Upper lobe of right lung (tissue), 1 donor: ENCODE measurements at regions not wholly inside any gene's neighbourhood (a gene's known extent, or its start where the extent isn't known, plus 50 kb on each side); places are given as distances from the start of the nearest gene placed in this dataset.

Experiments used
- ATAC-seq: fragments of 200-7000 bp; cut with Tn5 transposase; one replicate; pipeline ENCODE4 v1.9.1; 2020; ENCODE audit warnings: mild to moderate bottlenecking, moderate library complexity
- DNase-seq: peaks from one replicate; pipeline ENCODE4 v3.0.0-alpha.2; 2020
- H3K27ac ChIP-seq: fragments of 200-600 bp; one replicate; pipeline ENCODE4 v1.8.0; 2022
- H3K27me3 ChIP-seq: fragments of 200-600 bp; one replicate; pipeline ENCODE4 v1.8.0; 2022; ENCODE audit warnings: mild to moderate bottlenecking
- H3K36me3 ChIP-seq: fragments of 200-600 bp; one replicate; pipeline ENCODE4 v1.8.0; 2022
- H3K4me1 ChIP-seq: fragments of 200-600 bp; one replicate; pipeline ENCODE4 v1.8.0; 2022
- H3K4me3 ChIP-seq: fragments of 200-600 bp; one replicate; pipeline ENCODE4 v1.8.0; 2022; ENCODE audit warnings: mild to moderate bottlenecking
- H3K9me3 ChIP-seq: fragments of 200-600 bp; one replicate; pipeline ENCODE4 v1.8.0; 2022
- intact Hi-C: fragments of 100-400 bp; cut with DNase I; formaldehyde crosslinking; loops from one replicate; pipeline ENCODE4 v1.11.0; 2022
- TF ChIP-seq, protein P1 (sequence below): fragments of 200-600 bp; IDR thresholded peaks from one replicate; pipeline ENCODE4 v1.8.0; 2022; ENCODE audit warnings: antibody characterized with exemption
- donor health status: DM: no; HTN: yes; CAD: no; lungs with severe emphysema.

DNA sequence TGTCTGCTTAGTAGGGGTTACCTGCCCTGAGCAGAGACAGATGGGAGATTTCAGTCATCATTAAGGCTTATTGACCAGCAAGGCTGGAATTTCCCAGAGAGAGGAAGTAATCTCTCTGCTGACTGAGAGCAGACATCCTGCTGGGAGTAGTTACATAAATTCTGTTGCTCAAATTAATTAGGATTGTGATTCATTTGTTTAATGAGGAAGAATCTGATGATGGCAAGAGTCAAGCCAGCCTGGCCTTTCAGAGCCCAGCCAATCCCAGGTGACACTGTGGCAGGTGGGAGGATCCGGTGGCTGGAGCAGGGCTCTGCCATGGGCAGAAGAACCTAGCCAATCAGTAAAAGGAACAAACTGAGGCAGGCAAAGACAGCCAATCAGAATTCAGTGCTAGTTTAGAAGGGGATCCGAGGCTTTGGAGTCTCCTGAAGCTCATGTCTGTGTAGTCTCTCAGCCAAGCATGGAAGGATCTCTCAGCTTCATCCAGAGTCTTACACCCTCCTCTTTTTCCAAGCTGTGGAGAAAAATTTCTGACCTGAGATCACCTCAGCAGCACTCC is 61.2 kb upstream of the CHST1 start:
- ATAC-seq, result no peak
- no peaks in the 10 kb centered on the region for H3K27me3 ChIP-seq

DNA sequence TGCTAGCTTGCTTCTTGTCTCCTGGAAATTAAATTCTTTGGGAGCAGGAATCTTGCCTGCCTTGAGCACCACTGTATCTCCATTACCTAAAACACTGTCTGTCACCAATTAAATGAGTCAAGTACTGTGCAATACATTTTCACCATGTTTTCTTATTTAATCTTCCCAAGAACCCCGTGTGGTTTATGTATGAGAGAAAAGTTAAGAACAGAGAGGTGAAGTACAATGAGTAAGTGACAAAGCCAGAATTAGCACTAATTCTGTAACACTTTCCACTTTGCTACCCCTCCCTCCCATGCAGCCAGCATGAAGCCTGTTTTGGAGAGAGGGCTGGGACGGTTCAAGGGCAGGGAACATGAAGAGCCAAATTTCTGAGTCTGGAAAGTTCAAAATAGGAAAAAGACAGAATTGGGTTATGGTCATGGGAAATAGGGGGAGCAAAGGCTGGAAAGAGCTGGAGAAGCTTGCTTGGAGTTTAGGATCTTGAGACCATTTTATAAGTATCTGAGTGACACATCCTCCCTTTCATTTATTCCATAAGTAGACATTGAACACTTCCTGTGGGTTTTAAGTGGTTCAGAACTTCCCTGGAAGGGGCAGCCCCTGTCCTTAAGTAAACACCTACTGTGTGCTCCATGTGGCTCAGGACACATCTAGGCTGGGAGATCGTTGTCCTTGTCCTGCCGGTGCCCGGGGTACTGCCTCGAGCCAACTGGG is 60.5 kb upstream of the CHST1 start:
- Histone ChIP-seq H3K4me3 (no peak overlapping the region), H3K36me3 (no peaks in the 10 kb centered on the region), H3K27me3 (no peaks in the 10 kb centered on the region), H3K4me1 (no peaks in the 10 kb centered on the region), H3K27ac (no peak overlapping the region), H3K9me3 (no peaks in the 10 kb centered on the region)
- DNase-seq (no peak), ATAC-seq (no peak)
- TF ChIP-seq, protein P1, sequence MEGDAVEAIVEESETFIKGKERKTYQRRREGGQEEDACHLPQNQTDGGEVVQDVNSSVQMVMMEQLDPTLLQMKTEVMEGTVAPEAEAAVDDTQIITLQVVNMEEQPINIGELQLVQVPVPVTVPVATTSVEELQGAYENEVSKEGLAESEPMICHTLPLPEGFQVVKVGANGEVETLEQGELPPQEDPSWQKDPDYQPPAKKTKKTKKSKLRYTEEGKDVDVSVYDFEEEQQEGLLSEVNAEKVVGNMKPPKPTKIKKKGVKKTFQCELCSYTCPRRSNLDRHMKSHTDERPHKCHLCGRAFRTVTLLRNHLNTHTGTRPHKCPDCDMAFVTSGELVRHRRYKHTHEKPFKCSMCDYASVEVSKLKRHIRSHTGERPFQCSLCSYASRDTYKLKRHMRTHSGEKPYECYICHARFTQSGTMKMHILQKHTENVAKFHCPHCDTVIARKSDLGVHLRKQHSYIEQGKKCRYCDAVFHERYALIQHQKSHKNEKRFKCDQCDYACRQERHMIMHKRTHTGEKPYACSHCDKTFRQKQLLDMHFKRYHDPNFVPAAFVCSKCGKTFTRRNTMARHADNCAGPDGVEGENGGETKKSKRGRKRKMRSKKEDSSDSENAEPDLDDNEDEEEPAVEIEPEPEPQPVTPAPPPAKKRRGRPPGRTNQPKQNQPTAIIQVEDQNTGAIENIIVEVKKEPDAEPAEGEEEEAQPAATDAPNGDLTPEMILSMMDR, result no peak
- intact Hi-C loops, result no loop called here

More for the DNA sequence above, 61.2 kb upstream of the CHST1 start:
- DNase-seq, result no peak
- Histone ChIP-seq H3K9me3 (no peaks in the 10 kb centered on the region), H3K4me3 (no peak overlapping the region), H3K27ac (no peak overlapping the region), H3K36me3 (no peaks in the 10 kb centered on the region), H3K4me1 (no peaks in the 10 kb centered on the region)
- TF ChIP-seq, protein P1, result no peak
- intact Hi-C loops, result no loop called here

DNA sequence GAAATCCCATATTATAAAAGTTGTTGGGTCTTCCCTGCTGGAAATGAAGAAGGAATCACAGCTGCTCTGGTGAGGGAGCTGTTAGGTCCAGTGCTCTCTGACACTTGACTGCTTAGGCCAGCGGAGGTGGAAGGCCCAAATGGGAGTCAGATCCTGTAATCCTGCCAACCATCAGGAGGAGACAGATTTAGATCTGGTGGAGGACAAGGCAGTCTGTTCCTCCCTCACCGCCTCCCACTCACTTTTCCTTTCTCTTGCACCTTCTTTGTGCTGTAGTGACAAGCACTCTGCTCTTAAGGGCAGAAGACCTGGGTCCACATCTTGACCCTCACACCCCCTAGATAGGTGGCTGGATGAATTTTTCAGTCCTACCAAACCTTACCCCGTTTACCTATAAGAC is 59.7 kb upstream of the CHST1 start:
- Histone ChIP-seq H3K9me3 (no peaks in the 10 kb centered on the region), H3K4me3 (no peak overlapping the region), H3K4me1 (no peaks in the 10 kb centered on the region), H3K27ac (no peak overlapping the region), H3K27me3 (no peaks in the 10 kb centered on the region), H3K36me3 (no peaks in the 10 kb centered on the region)
- DNase-seq, result no peak
- no peak for ATAC-seq
- intact Hi-C loops, result no loop called here
- TF ChIP-seq, protein P1, result no peak

DNA sequence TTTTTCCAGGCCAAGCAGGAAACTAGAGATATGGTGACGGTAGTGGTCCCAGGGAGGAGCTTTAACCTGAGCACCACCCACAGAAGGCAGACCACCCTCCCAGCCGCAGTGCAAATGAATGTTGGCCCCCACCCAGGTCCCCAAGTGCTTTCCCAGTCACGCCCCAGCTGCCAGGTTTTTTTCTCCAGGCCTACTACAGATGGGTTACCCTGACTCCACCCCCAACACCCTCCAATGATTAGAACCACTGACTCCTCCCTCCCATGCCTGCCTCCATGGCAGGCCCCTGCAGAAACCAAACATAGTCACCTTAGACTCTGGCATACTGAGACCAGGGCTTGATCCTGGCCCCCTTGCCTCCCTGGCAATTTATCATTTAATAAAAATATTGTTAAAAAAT is 58.7 kb upstream of the CHST1 start:
- H3K9me3 ChIP-seq, result no peaks in the 10 kb centered on the region
- no peaks in the 10 kb centered on the region for H3K36me3 ChIP-seq
- H3K27me3 ChIP-seq, result no peaks in the 10 kb centered on the region
- H3K27ac ChIP-seq, result no peak overlapping the region
- H3K4me3 ChIP-seq, result no peak overlapping the region
- DNase-seq (no peak), ATAC-seq (no peak)
- TF ChIP-seq, protein P1, result no peak
- intact Hi-C loops, result no loop called here
- no peaks in the 10 kb centered on the region for H3K4me1 ChIP-seq

DNA sequence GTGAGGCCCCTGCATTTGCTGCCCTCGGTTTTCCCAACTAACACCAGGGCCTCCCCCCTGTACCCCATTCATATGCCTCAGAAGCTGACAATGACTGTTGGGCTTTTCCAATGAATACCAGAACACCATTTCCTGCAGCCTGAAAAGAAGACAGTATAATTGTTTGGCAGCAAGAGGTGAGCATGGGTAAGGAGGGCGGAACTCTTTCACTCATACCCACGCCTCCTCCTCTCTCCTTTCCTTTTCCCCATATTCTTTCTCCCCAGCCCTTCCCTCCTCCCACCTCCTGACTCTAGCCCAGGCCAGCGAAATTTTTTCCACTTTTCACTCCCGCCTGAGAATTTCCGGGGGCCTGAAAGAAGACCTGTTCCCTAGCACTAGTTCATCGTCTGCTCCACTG is 58.0 kb upstream of the CHST1 start:
- H3K27ac ChIP-seq, result no peak overlapping the region
- no peaks in the 10 kb centered on the region for H3K9me3 ChIP-seq
- H3K4me1 ChIP-seq, result no peaks in the 10 kb centered on the region
- no peaks in the 10 kb centered on the region for H3K36me3 ChIP-seq
- ATAC-seq, result no peak
- intact Hi-C loops, result no loop called here
- no peak overlapping the region for H3K4me3 ChIP-seq
- H3K27me3 ChIP-seq, result no peaks in the 10 kb centered on the region
- TF ChIP-seq, protein P1, result no peak
- no peak for DNase-seq
